ENCODE measurements at regions not wholly inside any gene's neighbourhood (a gene's known extent, or its start where the extent isn't known, plus 50 kb on each side); places are given as distances from the start of the nearest gene placed in this dataset.
"Not testable (repeated sequence)": the region's sequence is repeated elsewhere in the genome, so short reads cannot be mapped to it uniquely, and the experiment has no call there.

DNA sequence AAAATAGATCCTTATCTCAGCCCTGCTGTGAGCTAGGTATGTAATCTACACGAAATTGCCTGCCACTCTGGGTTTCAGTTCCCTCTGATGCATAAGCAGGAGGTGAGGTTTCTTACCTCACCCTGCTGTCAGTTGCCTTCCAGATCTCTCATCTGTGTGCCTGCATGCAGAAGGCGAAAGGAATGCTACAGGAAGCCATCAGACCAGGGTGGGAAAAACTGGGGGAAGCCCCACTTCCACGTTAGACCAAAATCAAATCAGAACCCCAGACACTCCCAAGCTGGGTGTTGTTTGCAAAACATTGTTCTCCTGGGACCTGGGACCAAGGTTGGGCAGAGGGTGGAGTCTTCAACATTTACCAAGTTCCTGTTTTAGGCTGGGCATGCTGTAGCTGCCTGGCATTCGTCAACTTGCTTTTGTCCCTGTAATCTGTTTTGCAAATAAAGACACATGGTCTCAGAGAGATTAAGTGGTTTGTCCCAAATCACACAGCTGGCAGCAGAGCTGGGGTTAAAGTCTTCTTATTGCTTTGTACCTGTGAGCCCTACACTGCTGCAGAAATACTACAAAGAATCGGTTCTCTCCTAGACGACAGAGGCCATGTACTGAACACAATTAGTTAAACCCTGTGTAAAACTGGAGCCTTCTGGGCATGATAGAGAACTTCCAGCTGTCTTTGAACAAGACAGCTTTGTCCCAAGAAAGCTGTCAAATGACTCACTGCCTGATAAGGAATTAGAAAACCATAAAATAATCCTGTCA lies 389.7 kb upstream of the RUNX1 start:
- Histone ChIP-seq H3K27ac (replicated peaks) (no peak overlapping the region), H3K9me3 (replicated peaks) (peaks cover 15% of the 10 kb centered on the region), H3K4me1 (peaks cover 10% of the 10 kb centered on the region), H3K4me3 (no peak overlapping the region), H3K36me3 (no peaks in the 10 kb centered on the region), H3K27me3 (ENCODE audit: low read depth) (peaks cover 62% of the 10 kb centered on the region)
- intact Hi-C loops (cut with micrococcal nuclease), result no loop called here
- DNase-seq, result no peak
- no peak for TF ChIP-seq CTCF (IDR thresholded peaks at IDR 0.05; ENCODE audit: borderline replicate concordance)

DNA sequence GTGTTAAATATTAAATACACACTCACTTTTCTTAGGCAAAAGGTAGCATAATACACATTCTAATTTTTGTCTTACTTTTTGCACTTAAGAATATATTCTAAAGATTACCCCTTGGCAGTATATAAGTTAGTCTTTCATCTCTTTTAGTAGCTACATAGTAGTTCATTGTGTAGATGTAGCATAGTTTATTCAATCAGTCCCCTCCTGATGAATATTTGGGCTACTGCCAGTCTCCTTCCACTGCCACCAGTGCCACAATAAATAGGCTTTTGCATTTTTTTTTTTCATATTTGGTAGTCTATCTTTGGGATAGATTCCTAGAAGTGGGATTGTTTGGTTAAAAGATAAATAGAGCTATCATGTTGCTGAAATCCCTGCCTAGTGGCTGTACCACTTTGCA lies 388.8 kb upstream of the RUNX1 start:
- no peak for DNase-seq
- no peak for TF ChIP-seq CTCF (IDR thresholded peaks at IDR 0.05; ENCODE audit: borderline replicate concordance)
- H3K9me3 ChIP-seq (replicated peaks), result peaks cover 24% of the 10 kb centered on the region
- intact Hi-C loops (cut with micrococcal nuclease), result no loop called here
- no peak overlapping the region for H3K27ac ChIP-seq (replicated peaks)
- peaks cover 10% of the 10 kb centered on the region for H3K4me1 ChIP-seq
- no peaks in the 10 kb centered on the region for H3K36me3 ChIP-seq
- H3K4me3 ChIP-seq, result no peak overlapping the region
- peaks cover 64% of the 10 kb centered on the region for H3K27me3 ChIP-seq (ENCODE audit: low read depth)

- Histone ChIP-seq H3K4me3 (no peak overlapping the region), H3K36me3 (no peaks in the 10 kb centered on the region), H3K27me3 (ENCODE audit: low read depth) (peaks cover 55% of the 10 kb centered on the region), H3K27ac (replicated peaks) (no peak overlapping the region), H3K4me1 (peaks cover 10% of the 10 kb centered on the region), H3K9me3 (replicated peaks) (peaks cover 34% of the 10 kb centered on the region)
- intact Hi-C loops (cut with micrococcal nuclease), result no loop called here
- DNase-seq, result no peak
- TF ChIP-seq CTCF (IDR thresholded peaks at IDR 0.05; ENCODE audit: borderline replicate concordance), result no peak
Observed at GRCh38 chr21:35436899-35437298, 387.8 kb upstream of the RUNX1 start.

GRCh38 chr21:35432601-35433000 lies 383.5 kb upstream of the RUNX1 start:
- H3K36me3 ChIP-seq; intact Hi-C loops (cut with micrococcal nuclease); H3K4me1 ChIP-seq; H3K4me3 ChIP-seq; H3K27ac ChIP-seq (replicated peaks); DNase-seq: not testable (repeated sequence)
- peaks cover 46% of the 10 kb centered on the region for H3K9me3 ChIP-seq (replicated peaks)
- peaks cover 49% of the 10 kb centered on the region for H3K27me3 ChIP-seq (ENCODE audit: low read depth)

DNA sequence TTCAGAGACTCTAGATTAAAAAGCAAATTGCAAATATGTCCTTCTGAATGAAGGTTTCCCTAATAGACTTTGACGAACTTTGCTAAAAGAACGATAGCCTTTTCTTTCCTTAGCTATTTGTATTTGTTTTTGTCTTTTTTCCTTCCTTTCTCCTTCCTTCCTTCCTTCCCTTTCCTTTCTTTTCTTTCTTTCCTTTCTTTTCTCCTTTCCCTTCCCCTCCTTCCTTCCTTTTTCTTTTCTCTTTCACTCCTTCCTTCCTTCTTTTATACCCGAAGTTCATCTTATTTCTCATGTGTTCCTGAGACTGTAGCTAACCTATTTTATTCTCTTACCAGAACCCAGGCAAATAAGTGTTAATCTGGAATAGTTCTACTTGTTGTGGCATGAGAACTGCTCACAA lies 381.2 kb upstream of the RUNX1 start:
- Histone ChIP-seq H3K27ac (replicated peaks) (no peak overlapping the region), H3K4me1 (peaks cover 7% of the 10 kb centered on the region), H3K9me3 (replicated peaks) (peaks cover 46% of the 10 kb centered on the region), H3K4me3 (no peak overlapping the region), H3K27me3 (ENCODE audit: low read depth) (peaks cover 56% of the 10 kb centered on the region), H3K36me3 (no peaks in the 10 kb centered on the region)
- DNase-seq, result no peak
- TF ChIP-seq CTCF (IDR thresholded peaks at IDR 0.05; ENCODE audit: borderline replicate concordance), result no peak
- intact Hi-C loops (cut with micrococcal nuclease), result no loop called here

DNA sequence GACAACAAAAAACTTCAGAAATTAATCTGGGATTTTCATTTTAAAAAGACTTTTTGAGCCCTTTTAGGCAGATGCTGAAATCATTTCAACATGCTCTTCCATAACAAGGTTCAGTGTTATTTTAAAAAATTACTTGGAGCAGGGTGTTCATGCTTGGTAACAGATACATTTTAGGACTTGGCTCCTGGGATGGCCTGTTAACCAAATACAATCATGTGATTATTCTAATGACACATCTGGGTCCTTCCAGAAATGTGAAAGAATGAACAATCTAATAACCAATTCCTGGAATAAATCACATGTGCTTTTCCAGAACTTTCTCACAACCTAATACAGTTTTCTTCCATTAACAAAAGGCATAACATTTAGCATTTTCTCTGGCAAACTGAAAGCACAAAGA lies 379.8 kb upstream of the RUNX1 start:
- Histone ChIP-seq H3K27ac (replicated peaks) (peak overlapping the region; percentile 57), H3K4me3 (no peak overlapping the region), H3K36me3 (no peaks in the 10 kb centered on the region), H3K27me3 (ENCODE audit: low read depth) (peaks cover 53% of the 10 kb centered on the region), H3K4me1 (peaks cover 7% of the 10 kb centered on the region), H3K9me3 (replicated peaks) (peaks cover 33% of the 10 kb centered on the region)
- DNase-seq, result no peak
- intact Hi-C loops (cut with micrococcal nuclease), result no loop called here
- no peak for TF ChIP-seq CTCF (IDR thresholded peaks at IDR 0.05; ENCODE audit: borderline replicate concordance)

Measured in left ventricle myocardium inferior (tissue), 1 donor.